WTC11 (cell line): ENCODE measurements at regions not wholly inside any gene's neighbourhood (a gene's known extent, or its start where the extent isn't known, plus 50 kb on each side); places are given as distances from the start of the nearest gene placed in this dataset.

ENCODE experiments used
- ATAC-seq: fragments of 200-7000 bp; cut with Tn5 transposase; 2 replicates; pipeline ENCODE4 v1.10.0; 2021; ENCODE audit warnings: mild to moderate bottlenecking, moderate library complexity
- CTCF ChIA-PET: fragments of 300-600 bp; sonication (Branson Sonifier 250); formaldehyde crosslinking; loops from one replicate; lab custom pipeline; 2021; ENCODE audit warnings: antibody characterized with exemption; lab: Charles Lee
- POLR2A ChIA-PET: fragments of 350-600 bp; sonication (Branson Sonifier 250); formaldehyde crosslinking; loops from one replicate; lab custom pipeline; 2021; ENCODE audit warnings: antibody characterized with exemption; lab: Charles Lee
- DNase-seq: peaks from one replicate; pipeline ENCODE4 v3.0.0; 2021; ENCODE audit warnings: low spot score
- H3K27ac Mint-ChIP-seq: 2 replicates; pipeline ENCODE4 v1.8.0; 2021; ENCODE audit warnings: mixed read lengths
- H3K27me3 Mint-ChIP-seq: 2 replicates; pipeline ENCODE4 v1.8.0; 2021; ENCODE audit warnings: low read depth, mild to moderate bottlenecking, moderate library complexity, mixed read lengths
- H3K36me3 Mint-ChIP-seq: 2 replicates; pipeline ENCODE4 v1.8.0; 2021; ENCODE audit warnings: mixed read lengths
- H3K4me1 Mint-ChIP-seq: 2 replicates; pipeline ENCODE4 v1.8.0; 2022; ENCODE audit warnings: mixed read lengths
- H3K4me3 Mint-ChIP-seq: 2 replicates; pipeline ENCODE4 v1.8.0; 2021; ENCODE audit warnings: mild to moderate bottlenecking, moderate library complexity, mixed read lengths
- H3K9me3 Mint-ChIP-seq: 2 replicates; pipeline ENCODE4 v1.8.0; 2021; ENCODE audit warnings: mixed read lengths
- ATF2 ChIP-seq: sonication (generic); formaldehyde crosslinking; IDR thresholded peaks from 2 replicates; pipeline ENCODE4 v1.8.1; 2022; ENCODE audit warnings: low read depth, missing genetic modification reagents, borderline replicate concordance
- CTCF ChIP-seq: fragments of 200-600 bp; IDR thresholded peaks from 2 replicates; pipeline ENCODE4 v1.8.0; 2022; ENCODE audit warnings: antibody characterized with exemption
- FOXP1 ChIP-seq: sonication (generic); formaldehyde crosslinking; IDR thresholded peaks from 2 replicates; pipeline ENCODE4 v1.8.0; 2022; ENCODE audit warnings: missing genetic modification reagents, mild to moderate bottlenecking, moderate library complexity, borderline replicate concordance
- FOXP4 ChIP-seq: sonication (generic); formaldehyde crosslinking; IDR thresholded peaks from 2 replicates; pipeline ENCODE4 v1.8.0; 2022; ENCODE audit warnings: mild to moderate bottlenecking, missing genetic modification reagents
- GRHL2 ChIP-seq: fragments of 250-450 bp; sonication (Bioruptor Pico); IDR thresholded peaks from 2 replicates; pipeline ENCODE4 v1.8.0; 2022; ENCODE audit warnings: mild to moderate bottlenecking, moderate library complexity; ENCODE audit not compliant: insufficient replicate concordance, severe bottlenecking
- HMGA2 ChIP-seq: fragments of 250-450 bp; sonication (Bioruptor Pico); IDR thresholded peaks from 2 replicates; pipeline ENCODE4 v1.4.0; 2021; ENCODE audit warnings: mild to moderate bottlenecking, moderate library complexity
- KAT7 ChIP-seq: sonication (generic); formaldehyde crosslinking; IDR thresholded peaks from 2 replicates; pipeline ENCODE4 v1.8.1; 2023; ENCODE audit warnings: missing genetic modification reagents, mild to moderate bottlenecking, borderline replicate concordance
- MXD4 ChIP-seq: fragments of 250-450 bp; sonication (Bioruptor Pico); IDR thresholded peaks from 2 replicates; pipeline ENCODE4 v1.8.0; 2021; ENCODE audit warnings: mild to moderate bottlenecking, moderate library complexity, borderline replicate concordance
- RORB ChIP-seq: fragments of 250-450 bp; sonication (Bioruptor Pico); IDR thresholded peaks from 2 replicates; pipeline ENCODE4 v1.9.0; 2021; ENCODE audit warnings: mild to moderate bottlenecking
- TEAD4 ChIP-seq: sonication (generic); formaldehyde crosslinking; IDR thresholded peaks from 2 replicates; pipeline ENCODE4 v1.8.0; 2022; ENCODE audit warnings: mild to moderate bottlenecking, missing genetic modification reagents
- TP53 ChIP-seq: sonication (generic); formaldehyde crosslinking; IDR thresholded peaks from 2 replicates; pipeline ENCODE4 v1.8.1; 2023; ENCODE audit warnings: mild to moderate bottlenecking, missing genetic modification reagents
- ZNF138 ChIP-seq: sonication (generic); formaldehyde crosslinking; conservative IDR thresholded peaks from 2 replicates; pipeline ENCODE4 v1.8.1; 2022; ENCODE audit warnings: mild to moderate bottlenecking, moderate library complexity, missing genetic modification reagents
- ZNF219 ChIP-seq: sonication (generic); formaldehyde crosslinking; IDR thresholded peaks from 2 replicates; pipeline ENCODE4 v1.8.0; 2023; ENCODE audit warnings: missing genetic modification reagents, mild to moderate bottlenecking, borderline replicate concordance
- ZNF263 ChIP-seq: sonication (generic); formaldehyde crosslinking; IDR thresholded peaks from 2 replicates; pipeline ENCODE4 v1.8.1; 2022; ENCODE audit warnings: low read depth, mild to moderate bottlenecking, moderate library complexity, missing genetic modification reagents
- ZNF317 ChIP-seq: sonication (generic); formaldehyde crosslinking; IDR thresholded peaks from 2 replicates; pipeline ENCODE4 v1.8.1; 2023; ENCODE audit warnings: low read depth, mild to moderate bottlenecking, moderate library complexity, missing genetic modification reagents, borderline replicate concordance
- ZNF512 ChIP-seq: sonication (generic); formaldehyde crosslinking; IDR thresholded peaks from 2 replicates; pipeline ENCODE4 v1.8.1; 2022; ENCODE audit warnings: missing genetic modification reagents, borderline replicate concordance
- ZNF532 ChIP-seq: fragments of 250-450 bp; sonication (Bioruptor Pico); IDR thresholded peaks from 2 replicates; pipeline ENCODE4 v1.9.0; 2021; ENCODE audit warnings: mild to moderate bottlenecking, borderline replicate concordance

- no peaks in the 10 kb centered on the region; the same call in 1 of the 2 replicates for H3K27me3 Mint-ChIP-seq
- ATAC-seq (no peak), DNase-seq (no peak)
- ChIA-PET POLR2A (no interaction called here), CTCF (no interaction called here)
- peaks cover 49% of the 10 kb centered on the region for H3K36me3 Mint-ChIP-seq
- H3K27ac Mint-ChIP-seq, result no peak overlapping the region
- TF ChIP-seq GRHL2 (no peak), ZNF138 (no peak), RORB (CRISPR knock-in tag) (no peak), CTCF (no peak), FOXP4 (no peak), FOXP1 (no peak), MXD4 (CRISPR knock-in tag) (no peak), ZNF317 (CRISPR knock-in tag) (no peak), KAT7 (CRISPR knock-in tag) (no peak), HMGA2 (CRISPR knock-in tag) (no peak), TP53 (no peak), ZNF263 (CRISPR knock-in tag) (no peak), ZNF512 (CRISPR knock-in tag) (no peak), ZNF219 (CRISPR knock-in tag) (no peak), ATF2 (CRISPR knock-in tag) (no peak), TEAD4 (no peak), ZNF532 (CRISPR knock-in tag) (no peak)
- H3K4me1 Mint-ChIP-seq, result no peaks in the 10 kb centered on the region
- H3K4me3 Mint-ChIP-seq, result no peak overlapping the region
- peaks cover 63% of the 10 kb centered on the region for H3K9me3 Mint-ChIP-seq
These were observed 477.9 kb downstream of the TCERG1L start for GRCh38 chr10:130833596-130833995.
